HG03558 (cell line): ENCODE measurements at regions not wholly inside any gene's neighbourhood (a gene's known extent, or its start where the extent isn't known, plus 50 kb on each side); places are given as distances from the start of the nearest gene placed in this dataset.

ENCODE experiments used
- ATAC-seq: cut with Tn5 transposase; IDR thresholded peaks from one replicate; pipeline ENCODE4 v1.9.1; 2021; ENCODE audit warnings: moderate number of reproducible peaks; ENCODE audit not compliant: unreplicated experiment; ENCODE audit errors: extremely low read depth

DNA sequence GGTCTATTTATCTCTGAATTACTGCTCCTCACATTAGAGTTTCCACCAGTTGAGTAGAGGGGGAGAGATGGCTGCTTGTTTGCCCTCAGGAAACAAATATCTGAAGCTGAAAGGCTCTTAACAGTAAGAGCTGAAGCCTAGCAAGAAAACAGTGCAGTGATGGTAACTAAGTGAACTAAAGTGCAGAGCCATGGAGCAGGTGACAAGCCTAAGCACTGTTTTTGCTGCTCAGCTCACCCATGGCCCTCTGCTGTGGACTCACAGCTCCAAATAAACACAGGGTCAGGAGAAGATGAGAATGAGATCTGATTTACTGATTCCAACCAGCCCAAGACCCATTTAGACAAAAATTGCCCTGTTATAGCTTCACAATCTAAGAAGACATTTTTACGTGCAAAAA, 118.4 kb downstream of the ETAA1 start:
- ATAC-seq, result no peak

DNA sequence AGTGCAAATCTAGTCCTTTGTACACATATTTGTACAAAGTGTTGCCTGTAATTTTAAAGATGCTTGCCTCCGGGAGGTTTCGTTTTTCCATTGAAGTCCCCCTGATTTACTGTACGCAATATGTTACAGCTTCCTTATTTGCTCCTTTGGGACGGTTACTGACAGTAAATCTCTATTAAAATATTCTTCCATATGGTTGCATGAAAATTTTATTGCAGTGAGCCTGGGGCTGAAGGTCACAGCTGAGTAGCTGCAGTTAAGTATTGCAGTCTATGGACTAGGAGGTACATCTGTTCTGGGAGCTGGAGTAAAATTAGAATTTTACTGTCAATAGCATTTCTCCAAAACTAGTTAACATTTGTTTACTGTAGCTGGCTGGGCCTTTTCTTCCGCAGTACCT, 119.2 kb downstream of the ETAA1 start:
- no peak for ATAC-seq

DNA sequence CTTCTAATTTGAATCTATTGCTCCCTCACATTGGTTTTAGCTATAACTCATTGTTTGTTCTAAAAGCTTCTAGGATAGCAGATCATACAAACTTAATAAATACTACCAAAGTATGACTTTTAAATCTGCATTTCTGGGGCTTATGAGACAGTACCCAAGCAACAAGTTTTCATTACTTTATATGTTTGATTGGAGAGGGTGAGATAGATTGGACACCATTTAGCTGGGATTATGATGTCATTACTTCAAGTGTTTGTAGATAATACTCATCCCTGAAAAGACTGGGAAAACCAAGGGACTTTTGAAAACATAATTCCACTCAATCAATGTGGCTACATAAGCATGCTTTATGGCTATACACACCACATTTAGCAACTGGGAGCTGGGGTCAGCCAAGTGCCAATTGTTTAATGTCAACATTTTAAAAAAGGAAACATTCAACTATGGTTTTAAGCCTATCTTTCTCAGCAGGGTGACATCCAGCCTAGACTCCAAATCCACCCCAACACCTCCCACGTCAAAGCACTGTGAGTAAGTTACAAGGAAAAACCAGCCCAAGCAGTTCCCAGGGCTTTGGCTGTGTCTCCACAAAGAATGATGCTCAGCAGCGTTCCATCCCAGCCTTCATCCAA, 119.9 kb downstream of the ETAA1 start:
- no peak for ATAC-seq

DNA sequence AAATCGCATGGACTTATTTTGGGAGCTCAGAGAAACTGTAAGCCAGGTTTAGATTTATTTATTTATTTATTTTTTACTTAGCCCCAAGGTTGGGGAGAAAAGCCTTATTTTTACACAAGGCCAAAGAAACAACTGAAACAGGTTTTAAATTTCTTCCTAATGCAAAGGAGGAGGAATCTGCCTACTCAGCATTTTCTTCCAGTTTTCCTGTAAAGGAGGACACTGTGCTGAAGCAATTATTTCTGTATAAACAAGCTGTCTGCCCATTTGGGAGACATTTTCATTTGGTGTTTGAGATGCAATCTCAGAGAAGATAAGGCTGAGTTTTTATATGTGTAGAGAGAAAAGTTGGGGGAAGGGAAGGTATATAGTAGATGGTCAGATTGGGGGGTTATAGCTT, 125.0 kb downstream of the ETAA1 start:
- ATAC-seq, result no peak

DNA sequence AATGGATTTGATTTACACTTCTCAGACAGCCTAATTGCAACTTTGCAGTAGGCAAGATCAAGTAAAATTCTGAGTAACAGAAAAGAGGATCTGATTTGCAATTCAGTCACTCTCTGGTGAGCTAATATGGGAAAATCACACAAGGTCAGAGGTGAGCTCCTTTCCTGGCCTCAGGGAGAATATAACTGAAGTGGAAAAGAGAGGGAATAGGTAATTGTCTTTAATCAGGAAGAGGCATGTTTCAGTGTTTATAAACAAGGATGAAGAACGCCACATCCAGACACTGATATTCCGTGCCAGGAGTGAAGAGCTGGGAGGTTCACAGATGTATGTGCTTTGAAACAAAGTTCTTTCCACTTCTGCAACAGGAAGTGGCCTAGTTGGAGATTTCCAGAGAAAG, 127.1 kb downstream of the ETAA1 start:
- ATAC-seq, result no peak

DNA sequence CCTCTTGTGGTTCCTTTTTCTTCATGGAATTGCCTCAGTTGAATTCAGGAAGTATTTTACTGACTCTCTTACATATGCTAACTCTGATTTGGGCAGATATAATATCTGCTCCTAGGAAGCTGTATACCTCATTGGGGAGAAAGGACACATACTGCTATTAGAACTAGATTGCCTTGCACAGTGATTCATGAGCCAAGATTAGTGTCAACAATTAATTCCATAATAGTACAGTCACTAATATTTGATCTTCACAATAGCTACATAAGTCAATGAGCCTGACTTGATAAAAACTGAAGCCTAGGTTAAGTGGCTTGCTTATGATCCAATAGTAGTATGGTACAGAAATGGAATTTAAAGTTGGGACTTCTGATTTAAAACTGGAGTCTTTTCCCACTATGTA, 127.6 kb downstream of the ETAA1 start:
- ATAC-seq, result no peak

DNA sequence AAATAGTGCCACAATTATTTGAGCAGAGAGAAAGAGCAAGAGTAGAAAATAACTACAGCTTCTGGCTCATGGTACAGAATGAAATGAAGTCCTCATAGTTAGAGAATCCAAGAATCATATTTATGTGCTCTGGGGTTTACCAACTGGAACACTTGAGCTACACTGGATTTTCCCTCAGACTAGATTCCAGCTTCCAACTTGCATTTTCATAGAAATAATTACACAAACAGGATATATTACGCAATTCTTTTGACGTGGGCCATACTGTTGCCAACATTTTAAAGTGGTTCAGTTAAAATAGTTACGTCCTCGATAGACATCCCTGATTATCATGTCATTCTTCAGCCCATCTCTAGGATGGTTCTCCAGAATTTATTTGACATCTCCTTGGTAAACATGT, 129.2 kb downstream of the ETAA1 start:
- ATAC-seq, result no peak

DNA sequence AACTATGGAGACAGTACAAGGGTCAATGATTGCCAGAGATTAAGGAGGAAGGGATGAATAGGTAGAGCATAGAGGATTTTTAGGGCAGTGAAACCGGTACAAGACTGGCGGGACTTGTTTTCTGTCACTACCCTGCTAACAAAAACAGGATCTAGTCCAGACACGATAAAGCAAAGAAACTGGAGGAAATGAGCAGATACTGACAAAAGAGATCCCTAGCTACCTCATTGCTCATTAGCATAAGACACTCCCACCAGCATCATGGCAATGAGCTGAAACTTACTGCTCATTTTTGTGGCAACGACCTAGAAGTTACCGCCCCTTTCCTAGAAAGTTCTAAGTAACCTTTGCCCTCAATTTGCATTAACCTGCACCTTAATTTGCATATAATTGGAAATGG, 131.2 kb downstream of the ETAA1 start:
- ATAC-seq, result no peak

DNA sequence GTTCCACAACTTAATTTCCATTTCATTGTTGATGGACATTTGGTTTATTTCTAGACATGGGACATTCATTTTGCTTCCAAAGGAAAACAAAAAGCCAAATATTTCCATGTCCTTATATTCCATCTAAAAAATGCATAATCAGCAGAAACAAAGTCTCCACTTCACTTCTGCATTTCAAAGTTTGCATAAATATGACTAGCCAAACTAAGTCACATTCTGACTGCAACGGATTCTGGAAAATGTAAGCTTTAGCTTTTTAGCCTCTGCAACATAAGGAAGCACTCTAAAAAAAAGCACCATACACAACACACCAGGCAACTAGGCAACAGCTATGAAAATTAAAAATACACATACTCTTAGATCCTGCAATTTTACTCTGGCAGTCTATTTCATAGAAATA, 135.3 kb downstream of the ETAA1 start:
- ATAC-seq, result no peak

DNA sequence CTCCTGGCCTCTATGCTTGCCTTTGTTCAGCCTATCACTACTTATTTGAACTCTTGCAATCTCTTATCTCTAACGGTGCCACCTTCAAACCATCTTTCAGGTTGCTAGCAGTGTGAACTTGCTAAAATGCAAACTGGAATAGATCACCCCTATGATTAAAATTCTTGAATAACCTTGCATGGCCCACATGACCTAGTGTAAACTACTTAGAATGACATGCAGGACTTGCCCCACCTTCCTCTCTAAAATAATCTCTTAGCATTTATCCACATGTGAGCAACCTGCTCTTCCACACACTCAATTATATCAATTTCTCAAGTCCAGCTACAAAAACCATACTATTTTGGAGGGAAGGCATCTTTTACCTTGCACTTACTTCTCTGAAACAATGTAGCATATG, 137.6 kb downstream of the ETAA1 start:
- no peak for ATAC-seq

DNA sequence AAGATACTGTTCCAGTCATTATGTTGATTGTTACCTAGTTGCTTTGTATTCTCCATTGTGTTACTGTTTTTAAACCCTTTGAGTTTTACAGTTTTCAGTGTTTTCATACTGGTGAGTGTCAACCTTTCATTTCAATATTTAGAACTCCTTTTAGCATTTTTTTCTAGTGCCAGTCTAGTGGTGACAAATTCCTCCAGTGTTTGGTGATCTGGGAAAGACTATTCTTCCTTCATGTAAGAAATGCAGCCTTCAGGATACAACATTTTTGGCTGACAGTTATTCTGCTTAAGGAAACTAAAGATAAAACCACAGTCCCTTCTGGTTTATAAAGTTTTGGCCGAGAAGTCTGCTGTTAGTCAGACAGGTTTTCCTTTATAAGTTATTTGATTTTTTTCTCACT, 143.8 kb downstream of the ETAA1 start:
- no peak for ATAC-seq

DNA sequence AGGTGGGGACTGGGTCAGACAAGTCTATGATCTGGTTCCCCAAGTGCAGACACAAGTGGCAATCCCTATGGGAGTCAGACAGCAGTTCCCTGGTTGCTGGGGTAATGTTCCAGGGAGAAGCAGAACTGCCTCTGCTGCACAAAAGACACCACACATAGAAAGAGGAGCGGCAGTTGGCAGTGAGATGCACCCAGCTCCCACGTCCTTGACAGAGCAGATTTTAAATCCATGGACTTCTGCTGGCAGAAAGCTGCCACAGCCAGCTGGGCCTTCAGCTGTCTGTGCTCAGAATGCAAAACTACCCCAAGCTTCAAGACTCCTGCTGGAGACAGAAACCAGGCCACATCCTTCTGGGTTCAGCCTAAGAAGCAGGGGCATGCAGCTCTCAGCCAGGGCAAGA, 147.2 kb downstream of the ETAA1 start:
- no peak for ATAC-seq

DNA sequence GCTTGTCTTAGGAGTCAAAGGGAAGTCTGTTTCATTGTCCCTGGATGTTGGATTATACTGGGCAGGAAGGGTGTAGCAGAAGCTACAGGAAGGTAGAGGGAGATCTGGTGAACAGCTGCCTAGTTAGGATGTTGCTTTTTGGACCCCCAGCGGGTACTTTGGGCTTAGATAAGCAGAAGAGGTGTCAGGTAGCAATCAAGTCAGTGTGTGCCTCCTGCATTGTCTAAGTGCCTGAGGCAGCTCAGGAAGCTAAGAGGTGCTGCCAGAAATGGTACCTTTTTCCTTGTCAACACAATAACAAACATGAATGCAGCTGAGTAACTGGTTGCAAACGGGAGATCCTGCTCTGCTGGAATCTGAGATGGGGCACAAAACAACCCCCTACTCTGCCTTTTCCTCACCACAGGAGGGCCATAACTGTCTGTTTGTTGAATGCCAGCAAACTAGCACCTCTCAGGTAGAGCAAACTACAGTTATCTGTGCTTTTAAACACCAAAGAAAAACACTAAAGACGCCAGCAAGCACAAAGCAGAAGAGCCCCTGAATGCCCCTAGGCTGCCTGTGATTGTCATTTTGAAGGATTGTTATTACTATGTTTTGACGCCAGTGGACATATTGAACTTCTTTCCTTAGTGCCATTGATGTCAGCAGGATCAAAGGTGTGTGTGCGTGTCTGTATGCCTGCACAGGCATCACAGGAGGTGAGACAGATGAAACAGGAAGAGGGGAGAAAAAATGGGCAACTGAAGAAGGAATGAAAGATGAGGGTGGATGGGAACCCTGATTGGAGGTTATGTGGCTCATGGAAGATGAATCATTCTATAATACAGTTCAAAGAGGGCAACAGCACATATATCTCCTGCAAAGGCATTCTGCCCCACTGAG, 151.4 kb downstream of the ETAA1 start:
- ATAC-seq, result no peak

DNA sequence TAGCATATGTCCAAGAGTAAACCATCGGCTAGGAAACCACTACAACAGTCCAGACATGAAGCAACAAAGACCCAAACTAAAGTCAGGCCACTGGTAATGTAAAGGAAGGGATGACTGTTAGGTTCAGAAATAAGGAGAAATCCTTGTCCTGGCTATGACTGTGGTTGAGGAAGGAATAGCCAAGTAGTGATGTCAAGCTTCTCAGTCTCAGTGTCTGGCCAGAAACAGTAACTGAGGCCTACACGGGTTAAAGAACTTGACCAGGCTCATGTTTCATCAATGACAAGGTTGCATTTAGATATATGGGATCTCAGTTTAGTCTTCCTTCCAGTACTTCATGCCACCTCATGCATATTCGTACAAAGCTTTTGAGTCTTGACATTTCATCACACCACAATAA, 162.0 kb downstream of the ETAA1 start:
- no peak for ATAC-seq

DNA sequence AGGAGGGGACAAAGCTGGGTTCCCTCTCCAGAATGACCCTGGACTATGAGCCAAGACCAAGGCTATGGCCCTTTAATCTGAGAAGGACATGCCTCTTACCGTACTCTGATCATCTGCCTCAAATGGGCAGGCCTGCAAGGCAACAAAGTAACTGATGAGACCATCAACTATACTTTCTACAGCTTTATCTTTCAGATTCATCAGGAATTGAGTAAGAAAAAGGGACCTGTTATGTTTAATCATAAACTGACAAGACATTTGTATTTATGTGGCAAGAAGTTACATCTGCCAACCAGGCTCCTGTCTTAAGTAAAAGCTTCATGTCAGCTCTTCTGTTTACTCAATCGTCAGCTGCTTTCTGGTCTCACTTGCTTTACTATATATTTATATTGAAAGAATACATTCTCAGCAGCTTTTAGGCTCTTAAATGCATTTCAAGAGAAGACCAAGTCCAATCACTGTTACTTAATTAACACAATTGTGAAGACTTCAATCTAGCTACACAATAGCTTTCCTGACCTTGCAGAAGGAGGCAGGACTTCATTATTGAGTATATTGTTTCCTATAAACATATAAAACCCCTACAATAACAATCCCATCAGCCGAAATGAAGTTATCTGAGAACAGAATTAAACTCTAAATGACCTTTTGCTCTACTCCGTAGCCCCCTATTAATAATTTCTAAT, 163.8 kb downstream of the ETAA1 start:
- ATAC-seq, result no peak

DNA sequence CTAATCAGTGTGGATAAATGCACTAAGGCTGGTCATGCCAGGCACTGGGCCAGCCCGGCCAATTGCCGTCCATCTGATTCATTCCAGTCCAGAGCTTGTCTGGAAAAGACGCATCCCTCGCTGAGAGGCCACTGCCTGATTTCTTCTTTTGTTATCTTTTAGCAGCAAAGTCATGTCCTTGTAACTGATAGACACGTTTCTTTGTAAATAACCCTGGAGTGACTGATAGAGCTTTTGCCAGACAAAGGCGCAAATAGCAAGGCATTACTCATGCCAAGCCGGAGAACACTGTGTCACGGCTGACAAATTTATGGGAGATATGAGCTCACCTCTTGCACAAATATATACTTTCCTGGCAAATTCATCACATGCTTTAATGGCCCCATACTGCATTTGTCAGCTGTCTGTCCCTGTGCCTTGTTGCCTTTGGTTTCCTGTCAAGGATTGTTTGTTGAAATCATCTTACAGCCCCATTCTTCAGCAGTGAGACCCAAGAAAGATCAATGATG, 164.4 kb downstream of the ETAA1 start:
- no peak for ATAC-seq

DNA sequence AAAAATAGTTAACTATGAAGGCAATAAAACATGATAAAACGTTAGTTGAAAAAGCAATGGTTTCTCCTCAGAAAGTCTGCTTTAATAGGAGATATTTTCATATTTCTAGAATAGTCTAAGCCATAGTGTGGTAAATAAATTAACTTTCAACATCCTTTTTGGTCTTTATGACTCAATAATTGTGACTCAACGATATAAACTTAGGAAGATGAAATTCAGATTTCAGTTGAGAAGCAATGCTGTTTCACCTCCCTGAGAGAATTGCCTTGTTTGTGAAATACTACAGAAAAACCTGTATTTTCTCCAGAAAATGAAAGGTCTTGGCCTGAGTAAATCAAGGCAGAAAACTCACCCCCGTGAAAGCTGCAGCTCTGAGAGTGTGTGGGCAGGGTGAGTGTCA, 166.9 kb downstream of the ETAA1 start:
- no peak for ATAC-seq

DNA sequence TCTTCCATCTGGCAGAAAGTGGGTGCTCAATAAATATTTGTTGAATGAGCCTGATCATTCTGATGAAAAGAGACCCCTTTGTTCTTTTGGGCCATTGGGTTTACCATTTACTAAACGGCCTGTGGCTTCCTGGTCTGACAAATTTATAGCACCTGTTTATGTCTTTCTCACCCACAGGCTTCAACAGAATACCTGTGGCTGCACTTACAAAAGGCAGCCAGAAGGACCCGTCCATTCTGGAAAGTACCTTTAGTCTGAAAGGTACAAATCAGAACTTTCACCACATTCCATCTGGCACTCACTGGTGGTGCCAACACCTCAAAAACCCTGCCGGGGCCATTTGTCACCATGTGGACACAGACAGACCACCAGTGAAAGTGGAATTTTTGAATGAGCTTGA, 167.5 kb downstream of the ETAA1 start:
- ATAC-seq, result no peak

DNA sequence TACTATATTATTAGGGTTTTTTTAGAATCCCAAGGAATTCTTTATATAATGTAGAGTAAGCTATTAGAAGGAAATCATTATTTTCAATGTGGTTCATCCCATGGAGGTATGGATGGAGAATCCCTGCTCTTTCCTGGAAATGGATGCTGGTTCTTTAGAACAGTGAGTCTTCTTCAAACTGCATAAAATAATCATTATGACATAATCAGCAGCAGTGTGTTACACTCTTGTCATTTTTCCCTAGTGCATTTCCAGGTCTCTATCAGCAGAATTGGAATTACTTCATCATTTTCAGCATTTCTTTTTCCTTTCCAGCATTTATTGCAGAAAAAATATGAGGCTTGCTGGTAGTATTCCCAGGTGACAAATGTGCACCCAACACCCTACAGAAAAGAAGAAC, 168.1 kb downstream of the ETAA1 start:
- ATAC-seq, result no peak

DNA sequence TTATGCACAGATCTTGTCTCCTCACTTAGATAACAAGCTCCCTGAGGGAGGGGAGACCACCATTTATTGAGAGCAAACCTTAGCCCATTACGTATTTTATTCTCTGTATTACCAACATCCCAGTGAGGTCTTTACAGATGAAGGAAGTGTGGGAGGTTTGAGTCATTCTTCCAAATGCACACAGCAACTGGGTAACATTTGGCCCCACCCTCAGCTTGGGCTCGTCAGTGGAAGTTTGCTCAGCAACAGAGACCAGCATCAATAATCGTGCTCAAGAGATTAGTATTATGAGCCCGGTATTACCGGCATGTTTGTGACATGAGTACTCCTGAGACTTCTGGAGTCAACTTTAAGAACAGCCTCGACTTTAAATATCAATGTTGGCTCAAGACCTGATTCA, 168.6 kb downstream of the ETAA1 start:
- no peak for ATAC-seq

DNA sequence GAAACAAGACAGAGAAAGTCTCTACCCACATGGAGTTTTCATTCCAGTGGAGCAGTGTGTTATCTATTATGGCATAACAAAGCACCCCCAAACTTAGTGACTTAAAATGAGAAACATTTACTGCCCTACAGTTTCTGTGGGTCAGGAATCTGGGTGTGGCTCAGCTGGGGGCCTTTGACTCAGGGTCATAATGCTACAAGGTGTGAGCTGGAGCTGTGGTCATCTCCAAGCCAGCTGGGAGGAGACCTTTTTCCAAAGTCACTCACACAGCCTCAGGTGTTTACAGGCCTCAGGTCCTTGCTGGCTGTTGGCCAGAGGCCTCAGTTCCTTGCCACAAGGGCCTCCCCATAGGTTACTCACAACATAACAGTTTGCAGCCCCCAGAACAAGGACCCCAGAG, 169.2 kb downstream of the ETAA1 start:
- ATAC-seq, result no peak
